WERI-Rb-1 (cell line): ENCODE measurements at regions not wholly inside any gene's neighbourhood (a gene's known extent, or its start where the extent isn't known, plus 50 kb on each side); places are given as distances from the start of the nearest gene placed in this dataset.

Source experiments
- DNase-seq: peaks from one replicate; pipeline ENCODE4 v3.0.0-alpha.2; 2020
- H3K27ac ChIP-seq: fragments of 250-450 bp; sonication (Bioruptor Pico); 2 replicates; pipeline ENCODE4 v1.5.1; 2020; ENCODE audit warnings: mild to moderate bottlenecking, moderate library complexity
- H3K27me3 ChIP-seq: fragments of 250-450 bp; sonication (Bioruptor Pico); 2 replicates; pipeline ENCODE4 v1.5.1; 2021; ENCODE audit warnings: mild to moderate bottlenecking, low read depth, moderate library complexity; ENCODE audit not compliant: insufficient read depth, severe bottlenecking
- H3K36me3 ChIP-seq: fragments of 250-450 bp; sonication (Bioruptor Pico); 2 replicates; pipeline ENCODE4 v1.5.1; 2020; ENCODE audit warnings: mild to moderate bottlenecking, moderate library complexity
- H3K4me3 ChIP-seq: 2 replicates; pipeline ENCODE4 v1.5.1; 2011; ENCODE audit warnings: low read depth, mild to moderate bottlenecking, control low read depth, low read length
- H3K9me3 ChIP-seq: fragments of 250-450 bp; sonication (Bioruptor Pico); 2 replicates; pipeline ENCODE4 v1.5.1; 2021; ENCODE audit warnings: mild to moderate bottlenecking, moderate library complexity; ENCODE audit not compliant: severe bottlenecking
- CTCF ChIP-seq: IDR thresholded peaks from 2 replicates; pipeline ENCODE4 v1.5.1; 2011; ENCODE audit warnings: low read depth, mild to moderate bottlenecking, control low read depth, inconsistent platforms, low read length

GRCh38 chr3:76656531-76657070 is 383.3 kb upstream of the ROBO2 start:
- no peak overlapping the region for H3K4me3 ChIP-seq
- no peaks in the 10 kb centered on the region for H3K27me3 ChIP-seq
- no peak for DNase-seq
- H3K27ac ChIP-seq = no peak overlapping the region
- no peak for TF ChIP-seq CTCF
- H3K9me3 ChIP-seq = no peaks in the 10 kb centered on the region
- H3K36me3 ChIP-seq = no peaks in the 10 kb centered on the region

DNA sequence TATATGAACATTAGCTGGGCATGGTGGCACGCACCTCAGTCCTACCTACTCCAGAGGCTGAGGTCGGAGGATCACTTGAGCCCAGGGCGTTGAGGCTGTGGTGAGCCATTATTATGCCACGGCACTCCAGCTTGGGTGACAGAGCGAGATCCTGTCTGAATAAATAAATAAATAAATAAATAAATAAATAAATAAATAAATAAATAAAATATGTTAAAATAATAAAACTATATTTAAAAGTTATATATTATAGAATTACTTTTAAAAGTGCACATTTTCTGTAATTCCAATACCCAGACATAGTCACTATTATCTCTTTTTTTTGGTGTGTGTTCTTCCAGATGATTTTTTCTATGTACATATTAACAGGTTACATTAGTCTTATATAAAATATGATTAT is 382.0 kb upstream of the ROBO2 start:
- no peak for DNase-seq
- TF ChIP-seq CTCF = no peak
- Histone ChIP-seq H3K4me3 (no peak overlapping the region), H3K27me3 (no peaks in the 10 kb centered on the region), H3K36me3 (no peaks in the 10 kb centered on the region), H3K27ac (no peak overlapping the region), H3K9me3 (no peaks in the 10 kb centered on the region)

GRCh38 chr3:76661527-76662250 is 378.2 kb upstream of the ROBO2 start:
- Histone ChIP-seq H3K27me3 (no peaks in the 10 kb centered on the region), H3K36me3 (no peaks in the 10 kb centered on the region), H3K4me3 (no peak overlapping the region), H3K9me3 (no peaks in the 10 kb centered on the region), H3K27ac (no peak overlapping the region)
- TF ChIP-seq CTCF = no peak
- no peak for DNase-seq

DNA sequence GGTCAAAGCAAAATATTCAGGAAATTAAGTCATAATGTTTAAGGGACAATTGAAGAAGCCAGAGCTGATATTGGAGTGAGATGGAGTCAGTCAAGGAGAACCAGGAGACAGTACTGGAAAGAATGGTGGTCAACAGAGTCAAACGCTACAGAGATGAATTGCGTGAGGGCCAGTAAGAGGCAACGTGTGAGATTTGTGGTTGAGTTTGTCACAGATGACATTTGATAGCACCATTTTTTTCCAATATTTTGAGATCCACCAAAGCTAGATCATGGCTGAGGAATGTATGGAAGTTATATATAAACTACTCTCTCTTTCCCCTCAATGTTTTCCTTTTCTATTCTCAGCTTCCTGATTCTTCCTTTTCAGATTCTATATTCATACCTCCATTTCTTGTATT is 375.1 kb upstream of the ROBO2 start:
- H3K27me3 ChIP-seq = no peaks in the 10 kb centered on the region
- H3K36me3 ChIP-seq = no peaks in the 10 kb centered on the region
- H3K9me3 ChIP-seq = no peaks in the 10 kb centered on the region
- H3K27ac ChIP-seq = no peak overlapping the region
- no peak overlapping the region for H3K4me3 ChIP-seq
- TF ChIP-seq CTCF = no peak
- DNase-seq = no peak

GRCh38 chr3:76668653-76669052 is 371.2 kb upstream of the ROBO2 start:
- Histone ChIP-seq H3K9me3 (no peaks in the 10 kb centered on the region), H3K4me3 (no peak overlapping the region), H3K27me3 (no peaks in the 10 kb centered on the region), H3K36me3 (no peaks in the 10 kb centered on the region), H3K27ac (no peak overlapping the region)
- no peak for TF ChIP-seq CTCF
- DNase-seq = no peak

- H3K27ac ChIP-seq = no peak overlapping the region
Measured at GRCh38 chr3:76669322-76669721, 370.6 kb upstream of the ROBO2 start.

More at GRCh38 chr3:76669322-76669721, 370.6 kb upstream of the ROBO2 start:
- no peak for DNase-seq
- H3K27me3 ChIP-seq = no peaks in the 10 kb centered on the region
- H3K36me3 ChIP-seq = no peaks in the 10 kb centered on the region
- no peaks in the 10 kb centered on the region for H3K9me3 ChIP-seq
- no peak for TF ChIP-seq CTCF
- H3K4me3 ChIP-seq = no peak overlapping the region
